Posterior cingulate gyrus (tissue), 11 donors: ENCODE measurements at regions not wholly inside any gene's neighbourhood (a gene's known extent, or its start where the extent isn't known, plus 50 kb on each side); places are given as distances from the start of the nearest gene placed in this dataset.
"Not testable (repeated sequence)": the region's sequence is repeated elsewhere in the genome, so short reads cannot be mapped to it uniquely, and the experiment has no call there.

Source experiments
- DNase-seq, 10 donors: peaks; one replicate each; pipeline versions ENCODE4 v3.0.0 to v3.0.0-alpha.2; 2020 to 2021; ENCODE audit warnings: mixed read lengths in 3 of 10
- intact Hi-C: fragments of 100-400 bp; cut with DNase I; formaldehyde crosslinking; loops from one replicate; pipeline ENCODE4 v1.15.1; 2023

DNA sequence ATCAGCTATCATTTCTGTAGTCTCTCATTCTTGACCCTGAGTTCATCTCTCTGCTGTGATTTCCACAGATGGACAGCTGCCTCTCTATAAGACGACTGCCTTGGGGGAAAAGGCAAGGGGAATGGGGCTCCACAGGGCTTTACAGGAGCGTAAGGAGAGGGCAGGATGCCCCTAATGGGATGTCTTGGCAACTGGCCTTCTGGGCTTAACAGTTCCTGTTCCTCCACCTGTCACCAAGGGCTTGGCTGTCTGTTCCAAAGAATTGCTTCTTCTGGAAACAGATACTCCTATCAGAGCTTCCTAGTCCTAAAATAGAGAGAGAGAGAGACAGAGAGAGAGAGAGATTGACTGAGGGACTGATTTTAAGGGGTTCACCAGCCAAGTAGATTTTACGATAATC lies 181.9 kb downstream of the TMEM200A start:
- intact Hi-C loops = no loop called here
- DNase-seq = no peak

DNA sequence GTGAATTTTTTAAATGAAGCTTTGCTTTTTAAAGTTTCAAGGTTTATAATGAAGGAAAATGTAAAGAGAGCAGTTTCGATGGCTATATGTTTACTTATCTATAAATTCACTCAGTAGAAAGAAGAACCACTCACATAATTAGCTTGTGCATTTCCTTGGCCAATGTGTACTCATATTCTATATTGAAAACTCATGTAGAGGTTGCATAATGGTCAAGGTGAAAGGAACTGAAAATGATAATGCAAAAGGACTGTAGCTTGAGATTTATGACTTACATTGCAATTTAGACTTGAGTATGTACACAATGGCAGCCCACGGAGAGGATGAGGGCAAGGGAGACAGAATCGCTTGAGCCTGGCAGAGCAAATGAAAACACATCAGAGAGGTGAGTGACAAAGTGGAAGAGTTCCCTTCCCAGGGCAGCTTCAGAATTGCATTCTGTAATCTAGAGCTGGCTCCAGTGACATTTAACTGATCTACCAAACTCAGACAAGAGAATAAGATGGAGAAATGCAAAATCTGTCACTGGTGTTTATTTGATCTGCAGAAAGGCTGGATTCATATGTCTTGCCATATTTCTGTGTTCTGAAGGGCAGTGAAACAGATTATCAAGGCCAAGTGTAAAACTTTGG lies 191.8 kb downstream of the TMEM200A start:
- DNase-seq = no peak
- intact Hi-C loops = no loop called here

DNA sequence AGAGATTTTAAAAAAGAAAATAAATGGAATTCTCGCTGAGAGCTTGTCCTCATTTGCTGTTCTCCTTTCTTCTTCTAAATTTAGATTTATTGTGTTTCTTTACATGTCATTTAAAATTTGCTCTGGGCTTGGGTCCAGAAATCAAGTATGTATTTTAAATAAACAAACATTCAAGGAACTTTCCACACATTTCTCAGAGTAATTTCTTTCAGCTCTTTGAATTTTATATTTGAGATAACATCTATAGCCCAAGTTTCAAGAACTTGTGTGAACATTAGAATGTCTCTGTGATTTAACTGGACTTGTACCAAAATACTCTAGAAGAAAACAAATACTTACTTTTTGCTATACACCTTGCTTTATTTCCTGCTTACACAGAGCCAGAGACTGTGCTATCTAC lies 192.3 kb downstream of the TMEM200A start:
- intact Hi-C loops = no loop called here
- no peak for DNase-seq

DNA sequence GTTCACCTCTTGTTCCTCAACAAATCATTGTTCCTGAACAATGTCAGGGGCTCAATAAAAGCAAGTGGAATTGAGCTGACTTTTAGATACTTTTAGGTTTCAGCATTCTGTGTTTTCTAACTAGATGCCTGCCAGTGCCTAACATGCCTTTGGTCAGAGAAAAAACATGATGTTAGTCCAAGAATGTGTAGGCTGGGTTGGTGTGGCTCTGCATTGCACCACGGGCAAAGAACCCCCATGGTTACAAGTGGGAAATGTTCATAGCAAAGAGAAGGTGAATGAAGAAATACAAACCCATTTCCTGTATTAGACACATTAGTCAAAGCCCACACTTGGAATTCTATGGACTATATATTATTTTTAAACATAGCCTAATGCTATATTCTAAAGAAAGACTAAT lies 193.3 kb downstream of the TMEM200A start:
- DNase-seq = no peak
- intact Hi-C loops = no loop called here

DNA sequence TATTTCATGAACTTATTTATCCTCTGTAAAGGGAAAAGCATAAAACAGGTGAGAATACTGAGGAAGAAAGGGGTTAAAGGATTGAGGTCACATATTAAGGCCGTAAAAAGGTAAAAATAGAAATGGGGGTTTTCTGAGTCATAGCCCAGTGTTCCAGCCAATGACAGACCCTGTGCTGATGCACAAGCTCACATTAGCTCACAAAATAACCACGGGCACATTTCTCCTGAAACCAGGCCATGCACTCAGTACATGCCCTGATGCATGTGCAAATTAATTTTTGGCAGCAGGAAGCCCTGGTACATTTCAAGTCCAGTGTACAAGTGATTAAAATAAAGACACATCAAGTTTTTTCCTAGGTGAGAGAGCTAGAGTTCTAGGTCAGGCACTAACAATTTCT lies 194.4 kb downstream of the TMEM200A start:
- intact Hi-C loops = no loop called here
- no peak for DNase-seq

DNA sequence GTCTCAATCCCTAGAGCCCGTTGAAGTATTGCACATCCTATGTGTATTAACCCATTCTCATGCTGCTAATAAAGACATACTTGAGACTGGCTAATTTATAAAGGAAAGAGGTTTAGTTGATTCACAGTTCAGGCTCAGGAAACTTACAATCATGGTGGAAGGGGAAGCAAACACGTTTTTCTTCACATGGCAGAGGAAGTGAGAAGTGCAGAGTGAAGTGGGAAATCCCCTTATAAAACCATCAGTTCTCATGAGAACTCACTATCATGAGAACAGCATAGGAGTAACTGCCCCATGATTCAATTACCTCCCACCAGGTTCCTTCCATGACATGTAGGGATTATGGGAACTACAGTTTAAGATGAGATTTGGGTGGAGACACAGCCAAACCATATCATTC lies 195.3 kb downstream of the TMEM200A start:
- intact Hi-C loops, DNase-seq: not testable (repeated sequence)

DNA sequence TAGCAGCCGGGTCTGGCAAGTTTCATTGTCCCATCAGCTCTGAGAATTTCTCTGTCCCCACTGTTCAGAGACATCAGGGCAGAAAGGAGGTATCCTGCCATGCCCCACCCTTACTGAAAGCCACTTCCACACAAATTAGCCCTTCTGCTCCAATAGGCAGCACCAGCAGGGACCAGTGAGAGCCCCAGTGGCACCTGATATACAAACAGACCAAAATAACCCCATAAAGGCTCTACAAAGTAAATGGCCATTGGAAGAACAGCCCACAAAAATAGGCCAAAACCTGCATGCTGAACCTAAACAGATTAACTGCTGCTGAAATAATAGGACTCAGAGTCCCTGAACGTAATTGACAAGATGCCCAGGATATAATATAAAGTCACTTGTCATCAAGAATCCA lies 199.9 kb downstream of the TMEM200A start:
- no peak for DNase-seq
- intact Hi-C loops = no loop called here

DNA sequence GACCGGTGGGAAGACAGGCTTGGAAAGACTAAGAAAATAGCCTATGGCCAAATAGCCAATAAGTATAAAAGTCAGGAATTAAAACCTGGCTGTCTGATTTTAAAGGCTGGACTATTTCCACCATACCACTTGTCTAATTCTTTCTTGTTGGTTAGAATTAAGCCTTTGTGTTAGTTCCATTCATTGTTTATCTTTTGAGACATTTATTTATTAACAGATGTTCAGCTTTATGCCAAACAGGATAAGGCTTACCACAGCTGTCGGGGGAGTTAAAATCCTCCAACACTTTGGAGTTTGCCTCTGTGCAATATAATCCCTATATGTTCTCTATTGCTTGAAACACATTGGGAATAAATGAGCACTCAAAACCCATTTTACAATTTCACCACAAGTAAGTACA lies 208.3 kb downstream of the TMEM200A start:
- no peak for DNase-seq
- intact Hi-C loops = no loop called here

DNA sequence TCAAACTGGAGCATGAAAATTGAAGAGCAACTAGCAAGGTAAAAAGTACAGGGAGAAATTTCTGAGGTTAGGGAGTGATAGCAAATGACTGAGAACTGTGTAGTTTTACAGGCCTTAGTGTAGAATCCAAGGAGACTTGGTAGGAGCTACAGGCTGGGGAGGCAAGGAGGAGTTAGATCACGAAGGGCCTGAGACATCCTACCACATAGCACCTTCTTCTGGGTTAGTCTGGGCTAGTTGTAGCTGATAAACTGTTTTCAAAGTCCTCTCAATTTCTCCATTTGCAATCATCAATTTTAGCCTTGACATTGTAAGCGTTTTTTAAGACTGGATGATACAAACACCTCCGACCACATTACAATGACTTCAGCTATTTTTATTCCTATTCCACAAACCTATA lies 209.7 kb downstream of the TMEM200A start:
- DNase-seq = no peak

DNA sequence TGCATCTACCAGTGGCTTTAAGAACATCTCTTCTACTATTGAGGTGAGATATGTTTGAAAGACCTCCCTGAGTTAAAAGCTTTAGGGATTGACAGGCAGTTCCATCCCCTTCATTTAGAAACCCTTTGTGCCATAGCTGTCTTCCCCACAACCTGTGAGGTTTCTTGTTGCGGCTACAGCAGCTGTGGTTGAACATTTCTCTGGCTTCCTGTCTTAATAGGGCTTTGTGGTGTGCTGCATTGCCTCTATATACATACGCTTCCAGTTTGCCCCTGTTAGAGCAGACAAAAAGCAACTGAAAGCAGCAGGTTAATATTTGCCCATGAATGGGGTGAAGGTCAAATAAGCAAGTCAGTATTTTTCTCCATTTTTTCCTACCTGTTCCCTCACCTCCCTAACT lies 210.2 kb downstream of the TMEM200A start:
- intact Hi-C loops = no loop called here
- DNase-seq = no peak

More for the DNA sequence above, 209.7 kb downstream of the TMEM200A start:
- intact Hi-C loops = no loop called here

DNA sequence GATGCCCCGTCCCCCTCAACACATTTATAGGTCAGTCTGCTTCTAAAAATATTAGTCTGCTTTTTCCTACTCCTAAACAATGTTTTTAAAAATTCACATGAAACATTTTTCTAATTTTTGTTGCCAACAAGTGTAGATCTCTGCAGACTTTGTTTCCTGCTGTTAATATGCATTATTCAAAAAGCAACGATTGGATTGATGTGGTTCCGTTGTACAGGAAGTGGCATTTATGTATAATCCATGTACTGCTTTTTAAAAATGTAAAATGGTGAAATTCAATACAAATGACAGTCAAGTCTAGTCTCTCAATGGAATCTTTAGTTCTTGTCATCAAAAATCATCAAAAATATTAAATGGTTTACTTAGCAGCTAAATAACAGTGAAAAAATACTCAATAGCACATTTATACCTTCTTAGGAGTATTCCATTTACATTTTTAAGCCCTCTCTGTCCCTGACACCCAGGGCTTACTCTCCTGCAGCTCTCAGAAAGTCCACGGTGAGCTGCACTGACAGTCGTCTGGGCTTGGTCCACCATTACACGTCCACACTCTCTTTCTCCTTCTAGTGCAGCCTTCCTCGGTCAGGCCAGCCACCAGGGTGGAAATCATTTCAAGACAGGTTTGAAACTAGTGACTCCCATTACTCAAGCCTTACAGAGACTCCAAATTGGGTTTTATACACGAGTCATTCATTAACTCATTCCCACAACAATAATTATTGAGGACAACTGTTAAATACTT lies 211.5 kb downstream of the TMEM200A start:
- intact Hi-C loops = no loop called here
- DNase-seq = no peak

DNA sequence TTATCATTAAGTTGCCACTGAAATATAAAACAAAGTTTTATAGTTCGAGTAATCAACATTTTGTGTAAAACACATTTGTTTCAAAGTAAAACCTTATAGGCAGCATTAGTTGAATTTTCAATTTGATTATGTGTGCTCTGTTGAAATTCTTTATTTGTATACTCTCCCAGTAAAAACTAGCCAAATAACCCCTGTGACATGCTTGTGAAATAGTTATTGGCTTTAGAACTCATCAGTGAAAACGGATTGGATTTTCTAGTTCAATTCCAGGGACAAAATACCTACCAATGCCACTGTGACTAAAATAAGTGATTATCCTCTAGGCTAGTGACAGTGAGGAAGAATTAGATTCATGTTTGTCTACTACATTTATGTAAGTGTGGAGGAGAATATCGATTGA lies 212.9 kb downstream of the TMEM200A start:
- no peak for DNase-seq
- intact Hi-C loops = no loop called here

DNA sequence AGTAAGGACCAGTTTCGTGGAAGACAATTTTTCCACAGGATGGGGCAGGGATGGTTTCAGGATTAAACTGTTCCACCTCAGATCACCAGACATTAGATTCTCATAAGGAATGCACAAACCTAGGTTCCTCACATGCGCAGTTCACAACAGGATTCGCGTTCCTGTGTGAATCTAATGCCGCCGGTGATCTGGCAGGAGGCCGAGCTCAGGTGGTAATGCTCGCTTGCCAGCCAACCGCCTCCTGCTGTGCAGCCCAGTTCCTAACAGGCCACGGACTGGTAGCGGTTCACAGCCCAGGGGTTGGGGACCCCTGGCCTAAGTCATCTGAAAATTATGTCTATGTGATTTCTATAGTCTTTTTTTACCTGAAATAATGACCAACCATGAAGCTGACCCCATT lies 217.5 kb downstream of the TMEM200A start:
- no peak for DNase-seq
- intact Hi-C loops = no loop called here

DNA sequence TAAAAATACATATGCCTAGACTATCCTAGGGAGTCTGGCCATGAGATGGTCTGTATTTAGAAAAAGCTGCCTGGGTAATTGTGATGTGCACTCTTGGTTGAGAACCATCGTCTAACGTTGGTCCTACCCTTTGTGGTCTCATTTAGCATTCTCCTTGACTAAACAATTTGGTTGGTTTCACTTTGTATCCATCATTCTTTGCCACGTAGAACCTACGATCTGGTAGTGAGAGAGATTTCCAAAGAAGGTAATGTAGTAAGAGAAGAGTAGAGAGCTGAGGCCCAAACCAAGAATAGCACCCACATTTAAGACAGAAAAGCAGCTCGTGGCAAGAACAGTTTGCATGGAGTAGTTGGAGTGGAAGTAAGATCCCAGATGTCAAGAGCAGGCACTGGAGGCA lies 219.8 kb downstream of the TMEM200A start:
- no peak for DNase-seq
- intact Hi-C loops = no loop called here

DNA sequence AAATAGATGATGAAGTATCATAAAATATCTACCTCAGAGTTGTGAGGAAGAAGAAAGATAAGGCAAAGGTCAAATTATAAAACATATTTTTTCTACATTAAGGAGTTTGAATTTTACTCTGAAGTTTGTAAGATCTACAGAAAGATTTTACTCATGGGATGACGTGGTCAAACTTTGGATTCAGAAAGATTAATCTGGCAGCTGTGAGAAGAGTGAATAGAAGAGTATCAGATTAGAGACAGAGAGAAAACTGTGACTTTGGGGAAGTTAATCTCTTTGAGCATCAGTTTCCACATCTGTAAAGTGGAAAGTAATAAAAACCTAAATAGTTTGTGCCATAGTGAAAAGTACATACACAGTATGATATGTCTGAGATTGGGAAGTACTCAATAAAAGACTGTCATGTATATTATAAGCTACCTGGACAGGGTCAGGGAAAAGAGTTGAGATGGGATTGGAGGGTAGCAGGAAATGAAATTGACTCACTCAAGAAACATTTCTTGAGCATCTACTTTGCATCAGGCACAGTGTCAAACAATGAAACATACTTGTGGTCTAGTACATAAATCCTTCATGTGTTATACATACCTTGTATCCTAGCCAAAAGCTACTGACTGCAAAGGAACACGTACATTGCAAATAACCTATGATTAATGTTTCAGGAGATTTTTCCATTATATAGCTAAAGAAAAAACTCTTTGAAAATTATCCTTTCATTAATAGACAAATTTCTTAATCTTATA lies 222.1 kb downstream of the TMEM200A start:
- intact Hi-C loops = no loop called here
- DNase-seq = no peak

DNA sequence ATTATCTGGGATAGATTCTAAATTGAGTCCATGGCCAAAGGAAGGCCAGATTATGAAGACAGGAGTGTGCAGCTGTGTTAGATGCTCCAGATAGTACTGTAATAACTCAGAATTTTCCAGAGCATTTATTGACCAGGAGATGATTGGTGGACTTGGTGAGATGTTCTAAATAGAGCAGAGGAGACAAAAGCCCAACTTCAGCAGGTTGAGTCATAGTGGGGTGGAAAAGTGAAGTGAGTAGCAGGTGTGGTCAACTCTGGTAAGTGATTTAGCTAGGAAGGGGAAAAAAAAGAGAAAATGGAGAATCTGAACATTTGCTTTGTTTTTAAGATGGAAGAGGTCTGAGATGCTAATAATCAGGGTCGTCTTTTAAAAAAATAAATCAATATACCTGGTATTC lies 227.4 kb downstream of the TMEM200A start:
- intact Hi-C loops = no loop called here
- DNase-seq = no peak

DNA sequence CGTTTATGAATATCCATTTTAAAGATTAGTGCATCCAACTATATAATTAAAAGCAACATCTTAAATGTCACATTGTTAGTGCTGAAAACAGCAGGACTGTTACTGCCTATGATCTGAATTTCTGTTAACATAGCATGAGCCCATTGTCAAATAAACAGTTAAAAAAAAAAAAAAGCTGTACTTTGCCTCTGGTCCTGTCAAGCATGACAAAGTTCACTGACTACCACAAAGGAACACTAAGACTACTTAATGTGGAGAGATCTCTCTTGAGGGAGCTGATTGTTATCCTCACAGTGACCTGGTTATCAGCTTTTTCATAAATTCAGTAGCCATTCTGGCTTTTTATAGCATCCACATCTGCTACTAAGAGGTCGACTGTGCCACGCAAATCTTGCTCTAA lies 228.1 kb downstream of the TMEM200A start:
- no peak for DNase-seq

DNA sequence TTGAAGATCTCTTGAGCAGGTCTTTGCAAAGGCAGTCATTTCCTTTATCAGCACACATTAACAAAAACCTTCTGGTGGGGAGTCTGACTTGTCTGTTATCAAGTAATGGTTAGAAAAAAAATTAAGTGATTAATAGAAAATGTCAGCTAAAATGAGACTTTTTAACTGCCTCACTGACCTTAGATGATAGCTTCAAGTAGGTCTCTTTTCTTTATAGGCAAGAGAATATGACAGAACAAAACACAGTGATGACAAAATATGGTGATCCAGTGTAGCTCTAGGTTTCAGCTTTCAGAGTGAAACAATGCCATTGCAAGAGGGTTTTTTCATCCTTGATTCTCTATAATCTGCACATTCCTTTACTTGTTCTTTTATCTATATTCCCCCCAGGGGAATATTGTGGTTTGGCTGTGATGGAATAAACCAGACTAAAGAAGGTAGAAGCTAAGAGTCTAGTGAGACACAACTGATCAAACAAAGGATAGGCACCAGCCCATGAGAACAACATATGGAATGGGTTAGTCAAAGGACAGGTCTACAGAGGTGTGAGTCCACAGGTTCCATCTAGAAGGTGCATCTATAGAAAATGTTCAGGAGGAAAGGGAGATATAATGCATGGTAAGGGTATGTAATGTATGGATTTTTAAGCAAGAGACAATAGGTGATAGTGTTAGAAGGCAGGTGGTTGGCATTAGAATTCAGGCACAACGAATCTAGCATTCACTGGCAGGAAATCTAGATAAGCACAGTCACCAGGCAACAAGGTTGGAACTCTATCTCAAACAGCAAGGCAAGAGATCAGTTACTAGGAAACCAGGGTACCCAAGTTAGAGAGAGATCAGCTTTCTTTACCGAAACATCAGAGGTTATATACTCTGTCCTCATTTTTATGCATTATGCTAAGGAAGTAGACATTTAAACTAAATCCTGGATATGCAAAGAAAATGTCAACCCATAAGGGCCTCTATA lies 228.9 kb upstream of the SMLR1 start:
- DNase-seq = no peak
- intact Hi-C loops = no loop called here

More for the DNA sequence above, 228.1 kb downstream of the TMEM200A start:
- intact Hi-C loops = no loop called here

DNA sequence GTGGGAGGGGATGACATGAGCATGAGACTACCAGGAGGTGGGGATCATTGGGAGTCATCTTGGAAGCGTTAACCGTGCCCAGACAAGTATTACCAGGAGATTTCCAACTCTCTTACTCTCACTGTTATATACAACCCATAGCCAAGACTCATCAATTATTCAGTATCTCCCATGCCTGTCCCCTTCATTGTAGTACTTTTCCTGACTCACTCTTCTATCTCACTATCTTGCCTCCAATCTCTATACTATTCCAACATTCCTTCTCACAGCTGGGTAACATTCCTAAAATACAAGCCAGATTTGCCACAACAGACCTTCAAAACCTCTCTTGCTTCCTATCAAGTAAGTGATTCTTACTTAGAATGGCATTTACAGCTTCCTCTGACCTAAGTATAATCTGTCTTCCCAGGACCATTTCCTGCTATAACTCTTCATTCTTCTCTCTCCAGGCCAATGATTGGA lies 226.3 kb upstream of the SMLR1 start:
- intact Hi-C loops = no loop called here
- no peak for DNase-seq

DNA sequence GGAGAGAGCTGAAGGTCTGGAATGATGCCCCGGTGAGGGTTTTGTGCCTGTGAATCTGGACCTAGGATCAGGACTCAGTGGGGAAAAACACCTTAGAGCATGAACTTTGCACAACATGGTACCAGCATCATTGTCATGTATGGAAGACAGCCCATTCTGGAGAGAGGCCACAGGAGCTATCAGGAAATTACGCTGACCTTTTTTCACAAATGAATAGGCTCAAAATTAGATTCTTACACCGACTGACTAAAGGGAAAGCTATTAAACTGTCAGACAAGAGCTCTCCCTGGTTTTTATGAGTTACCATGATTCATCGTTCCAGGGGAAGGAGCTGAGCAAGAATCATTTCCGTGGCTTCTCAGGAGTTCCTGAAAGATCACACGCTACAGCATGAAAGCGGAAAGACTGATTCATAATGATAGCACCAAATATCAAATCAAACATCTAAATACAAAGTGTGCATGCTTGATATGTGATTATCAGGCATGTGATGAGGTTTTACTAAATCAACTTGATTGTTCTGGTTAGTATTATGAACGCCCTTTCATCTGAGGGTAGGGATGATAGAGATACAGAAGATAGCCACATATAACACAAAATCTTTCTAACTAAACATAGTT lies 224.9 kb upstream of the SMLR1 start:
- intact Hi-C loops = no loop called here
- no peak for DNase-seq
